Caki2 (cell line): ENCODE measurements at regions not wholly inside any gene's neighbourhood (a gene's known extent, or its start where the extent isn't known, plus 50 kb on each side); places are given as distances from the start of the nearest gene placed in this dataset.
"Not testable (repeated sequence)": the region's sequence is repeated elsewhere in the genome, so short reads cannot be mapped to it uniquely, and the experiment has no call there.

Source experiments
- DNase-seq: peaks from one replicate; pipeline ENCODE4 v3.0.0-alpha.2; 2015; ENCODE audit warnings: low read depth
- in situ Hi-C: cut with HindIII; loops from 2 replicates; pipeline ENCODE4 v1.10.0; 2016; ENCODE audit warnings: low sequenced_read_pairs, low pct_unique_long_range_greater_than_20kb, mixed read lengths

- in situ Hi-C loops = no loop called here
- no peak for DNase-seq
Observed at GRCh38 chr5:17360879-17361278, 137.2 kb upstream of the TAF11L2 start.

- in situ Hi-C loops = no loop called here
- DNase-seq = no peak
Observed at GRCh38 chr5:17361331-17361730, 136.7 kb upstream of the TAF11L2 start.

- DNase-seq = no peak
Observed at GRCh38 chr5:17364987-17365810, 132.8 kb upstream of the TAF11L2 start.

GRCh38 chr5:17365811-17366138, 132.3 kb upstream of the TAF11L2 start:
- in situ Hi-C loops = no loop called here
- no peak for DNase-seq

More at GRCh38 chr5:17364987-17365810, 132.8 kb upstream of the TAF11L2 start:
- in situ Hi-C loops = no loop called here

- in situ Hi-C loops = no loop called here
- no peak for DNase-seq
Observed at GRCh38 chr5:17367256-17367840, 130.7 kb upstream of the TAF11L2 start.

GRCh38 chr5:17370651-17371050, 127.4 kb upstream of the TAF11L2 start:
- DNase-seq = no peak
- in situ Hi-C loops = no loop called here

- in situ Hi-C loops = no loop called here
- no peak for DNase-seq
Observed at GRCh38 chr5:17373406-17373805, 124.6 kb upstream of the TAF11L2 start.

GRCh38 chr5:17373814-17374556, 124.0 kb upstream of the TAF11L2 start:
- no peak for DNase-seq
- in situ Hi-C loops = no loop called here

- peak; percentile 55 for DNase-seq
- in situ Hi-C loops = no loop called here
Observed at GRCh38 chr5:17374973-17375742, 122.9 kb upstream of the TAF11L2 start.

GRCh38 chr5:17375886-17376285, 122.1 kb upstream of the TAF11L2 start:
- DNase-seq, in situ Hi-C loops: not testable (repeated sequence)

- no peak for DNase-seq
- in situ Hi-C loops = no loop called here
Observed at GRCh38 chr5:17378346-17378997, 119.6 kb upstream of the TAF11L2 start.

GRCh38 chr5:17379100-17379951, 118.7 kb upstream of the TAF11L2 start:
- no peak for DNase-seq
- in situ Hi-C loops = no loop called here

GRCh38 chr5:17381932-17382331, 116.1 kb upstream of the TAF11L2 start:
- in situ Hi-C loops = no loop called here
- no peak for DNase-seq

GRCh38 chr5:17383526-17383925, 114.5 kb upstream of the TAF11L2 start:
- no peak for DNase-seq
- in situ Hi-C loops = no loop called here

GRCh38 chr5:17384181-17384580, 113.8 kb upstream of the TAF11L2 start:
- in situ Hi-C loops = no loop called here
- no peak for DNase-seq

GRCh38 chr5:17388717-17389116, 109.3 kb upstream of the TAF11L2 start:
- in situ Hi-C loops = no loop called here
- DNase-seq = no peak

- DNase-seq = no peak
Observed at GRCh38 chr5:17394086-17394485, 103.9 kb upstream of the TAF11L2 start.

More at GRCh38 chr5:17394086-17394485, 103.9 kb upstream of the TAF11L2 start:
- in situ Hi-C loops = no loop called here
